HEK293T (cell line): ENCODE measurements at regions not wholly inside any gene's neighbourhood (a gene's known extent, or its start where the extent isn't known, plus 50 kb on each side); places are given as distances from the start of the nearest gene placed in this dataset.

Experiments used
- CTCF ChIA-PET: fragments of 350-600 bp; formaldehyde crosslinking; extraction: SDS; loops from one replicate; lab custom pipeline; 2021; ENCODE audit warnings: antibody characterized with exemption, inconsistent platforms; lab: Yijun Ruan, JAX
- POLR2A ChIA-PET: fragments of 350-600 bp; formaldehyde crosslinking; extraction: SDS; loops from one replicate; lab custom pipeline; 2020; ENCODE audit warnings: antibody characterized with exemption, inconsistent platforms; lab: Yijun Ruan, JAX
- DNase-seq: peaks from one replicate; pipeline ENCODE4 v3.0.0; 2012; ENCODE audit warnings: mixed read lengths; ENCODE audit errors: extremely low spot score
- ARNT ChIP-seq: fragments of 450-650 bp; IDR thresholded peaks from 2 replicates; pipeline ENCODE4 v1.6.1; 2017; ENCODE audit warnings: mild to moderate bottlenecking
- BHLHE40 ChIP-seq: fragments of 450-650 bp; IDR thresholded peaks from 2 replicates; pipeline ENCODE4 v1.6.1; 2016; ENCODE audit warnings: mild to moderate bottlenecking, moderate library complexity, borderline replicate concordance
- CTBP1 ChIP-seq: fragments of 450-650 bp; IDR thresholded peaks from 2 replicates; pipeline ENCODE4 v1.6.1; 2016; ENCODE audit warnings: borderline replicate concordance
- ELF4 ChIP-seq: fragments of 450-650 bp; IDR thresholded peaks from 2 replicates; pipeline ENCODE4 v1.6.1; 2017; ENCODE audit warnings: antibody characterized with exemption
- FOXA1 ChIP-seq: fragments of 450-650 bp; IDR thresholded peaks from 2 replicates; pipeline ENCODE4 v1.6.1; 2016; ENCODE audit warnings: mild to moderate bottlenecking
- FOXK2 ChIP-seq: fragments of 450-650 bp; IDR thresholded peaks from 2 replicates; pipeline ENCODE4 v1.6.1; 2016; ENCODE audit warnings: mild to moderate bottlenecking
- FOXM1 ChIP-seq: fragments of 450-650 bp; IDR thresholded peaks from 2 replicates; pipeline ENCODE4 v1.6.1; 2017; ENCODE audit warnings: mild to moderate bottlenecking, borderline replicate concordance
- HDGF ChIP-seq: fragments of 450-650 bp; IDR thresholded peaks from 2 replicates; pipeline ENCODE4 v1.6.1; 2017; ENCODE audit warnings: antibody characterized with exemption, borderline replicate concordance
- L3MBTL2 ChIP-seq: fragments of 450-650 bp; conservative IDR thresholded peaks from 2 replicates; pipeline ENCODE4 v1.6.1; 2016; ENCODE audit warnings: mild to moderate bottlenecking
- LEF1 ChIP-seq: fragments of 450-650 bp; IDR thresholded peaks from 2 replicates; pipeline ENCODE4 v1.6.1; 2017; ENCODE audit warnings: mild to moderate bottlenecking, borderline replicate concordance
- NFRKB ChIP-seq: fragments of 450-650 bp; IDR thresholded peaks from 2 replicates; pipeline ENCODE4 v1.6.1; 2016; ENCODE audit warnings: mild to moderate bottlenecking, moderate library complexity
- PKNOX1 ChIP-seq: fragments of 450-650 bp; IDR thresholded peaks from 2 replicates; pipeline ENCODE4 v1.6.1; 2016
- SP1 ChIP-seq: fragments of 450-650 bp; IDR thresholded peaks from 2 replicates; pipeline ENCODE4 v1.6.1; 2017
- SUZ12 ChIP-seq: fragments of 450-650 bp; IDR thresholded peaks from 2 replicates; pipeline ENCODE4 v1.6.1; 2016; ENCODE audit warnings: mild to moderate bottlenecking
- TARDBP ChIP-seq: fragments of 450-650 bp; IDR thresholded peaks from 2 replicates; pipeline ENCODE4 v1.6.1; 2016
- ZNF384 ChIP-seq: fragments of 450-650 bp; IDR thresholded peaks from 2 replicates; pipeline ENCODE4 v1.6.1; 2016

- TF ChIP-seq TARDBP (no peak), PKNOX1 (peak; percentile 95)
- CTCF ChIA-PET = no interaction called here
- DNase-seq = peak; percentile 17
- POLR2A ChIA-PET = no interaction called here
Measured at GRCh38 chr1:188672153-188672552, 1805.5 kb downstream of the BRINP3 start.

GRCh38 chr1:188689542-188689941 is 1788.1 kb downstream of the BRINP3 start:
- TF ChIP-seq SUZ12 (no peak), TARDBP (no peak), ELF4 (no peak), FOXA1 (no peak), CTBP1 (no peak), NFRKB (no peak), ARNT (no peak), ZNF384 (no peak), PKNOX1 (no peak), LEF1 (no peak), FOXM1 (no peak), HDGF (no peak), SP1 (no peak), L3MBTL2 (no peak), BHLHE40 (no peak), FOXK2 (no peak)
- DNase-seq = no peak
- CTCF ChIA-PET = no interaction called here

GRCh38 chr1:188700116-188700515 is 1777.5 kb downstream of the BRINP3 start:
- no peak for DNase-seq
- TF ChIP-seq L3MBTL2 (no peak), SUZ12 (no peak), BHLHE40 (no peak), HDGF (no peak), ELF4 (no peak), ZNF384 (no peak), PKNOX1 (no peak), CTBP1 (no peak), LEF1 (no peak), NFRKB (no peak), FOXM1 (no peak)
- POLR2A ChIA-PET = no interaction called here
- CTCF ChIA-PET = no interaction called here

More at GRCh38 chr1:188689542-188689941, 1788.1 kb downstream of the BRINP3 start:
- POLR2A ChIA-PET = no interaction called here

- TF ChIP-seq LEF1 = no peak
- no peak for TF ChIP-seq FOXA1
- TF ChIP-seq CTBP1 = no peak
- TF ChIP-seq NFRKB = no peak
- TF ChIP-seq PKNOX1 = no peak
- peak; percentile 66; the same call in 1 of the 2 replicates for TF ChIP-seq ARNT
- TF ChIP-seq SUZ12 = no peak
- TF ChIP-seq HDGF = no peak
- CTCF ChIA-PET = no interaction called here
- POLR2A ChIA-PET = no interaction called here
- no peak for DNase-seq
Measured at GRCh38 chr1:188706742-188707141, 1770.9 kb downstream of the BRINP3 start.

GRCh38 chr1:188708795-188709535 is 1768.7 kb downstream of the BRINP3 start:
- no peak for DNase-seq
- CTCF ChIA-PET = no interaction called here

More at GRCh38 chr1:188708795-188709535, 1768.7 kb downstream of the BRINP3 start:
- no peak for TF ChIP-seq BHLHE40
- TF ChIP-seq FOXA1 = no peak
- no peak for TF ChIP-seq FOXK2
- no peak for TF ChIP-seq ARNT
- no peak for TF ChIP-seq PKNOX1
- TF ChIP-seq HDGF = no peak
- TF ChIP-seq LEF1 = no peak
- TF ChIP-seq TARDBP = no peak
- no peak for TF ChIP-seq SUZ12
- TF ChIP-seq CTBP1 = no peak
- TF ChIP-seq ELF4 = no peak
- POLR2A ChIA-PET = no interaction called here
